Uterus (tissue), 2 donors: ENCODE measurements at regions not wholly inside any gene's neighbourhood (a gene's known extent, or its start where the extent isn't known, plus 50 kb on each side); places are given as distances from the start of the nearest gene placed in this dataset.

ENCODE experiments used
- POLR2A ChIP-seq, 2 donors: fragments of 450-650 bp; IDR thresholded peaks; one replicate each; pipeline ENCODE4 v1.6.1; 2016; ENCODE audit warnings: antibody characterized with exemption in 2 of 2, mild to moderate bottlenecking in 1 of 2, moderate library complexity in 1 of 2
- TF ChIP-seq, protein P1 (sequence below), 4 experiments: fragments of 200-600 bp in 2 of 4; fragments of 450-650 bp in 2 of 4; sonication (generic) in 2 of 4; IDR thresholded peaks; one replicate each; pipeline ENCODE4 v1.5.1; 2016 to 2019; ENCODE audit warnings: antibody characterized with exemption in 4 of 4, mild to moderate bottlenecking in 2 of 4, moderate library complexity in 1 of 4

DNA sequence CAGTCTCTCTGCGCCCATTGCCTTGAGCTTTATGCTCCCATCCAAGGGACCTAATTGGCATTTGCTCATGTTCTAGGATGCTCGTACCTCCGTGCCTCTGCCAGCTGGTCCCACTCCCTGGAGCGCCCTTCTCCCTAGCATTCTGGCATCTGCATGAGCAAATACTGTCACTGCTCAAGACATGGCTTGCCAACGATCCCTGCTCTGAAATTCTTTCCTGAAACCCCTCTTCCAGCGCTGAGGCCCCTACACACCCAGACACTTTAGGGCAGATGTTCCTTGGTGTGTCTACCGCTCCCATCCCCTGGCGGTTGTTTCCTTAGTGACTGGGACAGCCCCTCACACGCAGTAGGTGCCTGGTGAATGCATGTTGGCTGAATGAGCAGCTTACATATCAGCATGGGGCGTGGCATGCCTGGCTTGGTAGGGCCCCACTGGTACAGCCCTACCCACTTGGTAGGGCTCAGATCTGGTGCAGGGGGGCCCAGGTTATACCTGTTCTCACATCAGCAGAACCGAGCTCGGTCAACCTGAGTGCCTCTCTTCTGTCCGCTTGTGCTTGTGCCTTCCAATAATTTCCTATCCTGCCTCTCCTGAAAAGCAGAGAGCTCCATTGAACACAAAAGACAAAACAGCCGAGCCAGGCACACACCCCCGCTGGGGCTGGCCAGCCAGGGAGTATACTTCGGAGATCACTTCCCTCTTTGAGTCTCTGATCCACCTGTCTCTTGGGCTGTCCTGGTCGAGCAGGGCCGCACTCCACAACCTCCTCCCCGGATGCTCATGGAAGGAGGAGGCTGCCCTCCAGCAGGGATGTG is 59.2 kb downstream of the INHBB start:
- TF ChIP-seq POLR2A (IDR thresholded peaks at IDR 0.05): no peak
- TF ChIP-seq, protein P1, sequence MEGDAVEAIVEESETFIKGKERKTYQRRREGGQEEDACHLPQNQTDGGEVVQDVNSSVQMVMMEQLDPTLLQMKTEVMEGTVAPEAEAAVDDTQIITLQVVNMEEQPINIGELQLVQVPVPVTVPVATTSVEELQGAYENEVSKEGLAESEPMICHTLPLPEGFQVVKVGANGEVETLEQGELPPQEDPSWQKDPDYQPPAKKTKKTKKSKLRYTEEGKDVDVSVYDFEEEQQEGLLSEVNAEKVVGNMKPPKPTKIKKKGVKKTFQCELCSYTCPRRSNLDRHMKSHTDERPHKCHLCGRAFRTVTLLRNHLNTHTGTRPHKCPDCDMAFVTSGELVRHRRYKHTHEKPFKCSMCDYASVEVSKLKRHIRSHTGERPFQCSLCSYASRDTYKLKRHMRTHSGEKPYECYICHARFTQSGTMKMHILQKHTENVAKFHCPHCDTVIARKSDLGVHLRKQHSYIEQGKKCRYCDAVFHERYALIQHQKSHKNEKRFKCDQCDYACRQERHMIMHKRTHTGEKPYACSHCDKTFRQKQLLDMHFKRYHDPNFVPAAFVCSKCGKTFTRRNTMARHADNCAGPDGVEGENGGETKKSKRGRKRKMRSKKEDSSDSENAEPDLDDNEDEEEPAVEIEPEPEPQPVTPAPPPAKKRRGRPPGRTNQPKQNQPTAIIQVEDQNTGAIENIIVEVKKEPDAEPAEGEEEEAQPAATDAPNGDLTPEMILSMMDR (IDR thresholded peaks at IDR 0.05): no peak
